ENCODE measurements at regions not wholly inside any gene's neighbourhood (a gene's known extent, or its start where the extent isn't known, plus 50 kb on each side); places are given as distances from the start of the nearest gene placed in this dataset.

DNA sequence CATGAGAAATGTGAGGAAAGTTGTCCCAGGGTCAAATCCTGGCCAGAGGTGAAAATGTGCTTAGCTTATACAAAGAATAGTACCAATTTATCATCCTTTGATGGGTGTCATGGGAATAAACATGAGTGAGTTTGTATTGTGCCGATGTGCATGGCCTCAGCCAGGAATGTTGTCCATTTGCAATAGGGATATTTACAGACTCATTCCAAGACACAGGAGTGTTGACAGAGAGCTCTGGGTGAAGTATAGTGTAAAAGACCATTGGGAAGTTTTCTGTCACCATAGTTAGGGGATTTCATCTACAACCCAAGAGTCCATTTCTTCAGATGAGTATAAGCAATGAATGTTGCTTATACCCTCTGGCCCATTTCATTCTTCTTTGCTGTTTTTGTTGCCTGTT lies 160.1 kb downstream of the DMAC1 start:
- no peaks in the 10 kb centered on the region for H3K79me2 ChIP-seq (ENCODE audit: control insufficient read depth, insufficient read depth, low read length)
- H3K36me3 ChIP-seq (ENCODE audit: control insufficient read depth in 2 of 2, extremely low read depth in 1 of 2, insufficient read depth in 2 of 2, low read length in 2 of 2), result no peaks in the 10 kb centered on the region
- H4K20me1 ChIP-seq (ENCODE audit: control insufficient read depth, extremely low read depth, insufficient read depth, low read length), result no peaks in the 10 kb centered on the region
- dilution Hi-C loops (cut with MboI; ENCODE audit: extremely low pct_ligation_motif_present, low sequenced_read_pairs), result no loop called here
- no peak overlapping the region for H3K4me2 ChIP-seq (ENCODE audit: control insufficient read depth, extremely low read depth, insufficient read depth, low read depth, low read length)
- FAIRE-seq (no peak), DNase-seq (ENCODE audit: low read depth, low spot score) (no peak)
- H3K4me1 ChIP-seq (ENCODE audit: control insufficient read depth, extremely low read depth, insufficient read depth, low read length), result no peaks in the 10 kb centered on the region
- H3K9me1 ChIP-seq (ENCODE audit: control insufficient read depth, extremely low read depth, insufficient read depth, low read length), result no peaks in the 10 kb centered on the region
- no peaks in the 10 kb centered on the region for H3K27me3 ChIP-seq (ENCODE audit: control insufficient read depth, extremely low read depth, insufficient read depth, low read length)
- no peak for TF ChIP-seq EZH2 (IDR thresholded peaks at IDR 0.05; ENCODE audit: low read length)
- TF ChIP-seq, protein P1, sequence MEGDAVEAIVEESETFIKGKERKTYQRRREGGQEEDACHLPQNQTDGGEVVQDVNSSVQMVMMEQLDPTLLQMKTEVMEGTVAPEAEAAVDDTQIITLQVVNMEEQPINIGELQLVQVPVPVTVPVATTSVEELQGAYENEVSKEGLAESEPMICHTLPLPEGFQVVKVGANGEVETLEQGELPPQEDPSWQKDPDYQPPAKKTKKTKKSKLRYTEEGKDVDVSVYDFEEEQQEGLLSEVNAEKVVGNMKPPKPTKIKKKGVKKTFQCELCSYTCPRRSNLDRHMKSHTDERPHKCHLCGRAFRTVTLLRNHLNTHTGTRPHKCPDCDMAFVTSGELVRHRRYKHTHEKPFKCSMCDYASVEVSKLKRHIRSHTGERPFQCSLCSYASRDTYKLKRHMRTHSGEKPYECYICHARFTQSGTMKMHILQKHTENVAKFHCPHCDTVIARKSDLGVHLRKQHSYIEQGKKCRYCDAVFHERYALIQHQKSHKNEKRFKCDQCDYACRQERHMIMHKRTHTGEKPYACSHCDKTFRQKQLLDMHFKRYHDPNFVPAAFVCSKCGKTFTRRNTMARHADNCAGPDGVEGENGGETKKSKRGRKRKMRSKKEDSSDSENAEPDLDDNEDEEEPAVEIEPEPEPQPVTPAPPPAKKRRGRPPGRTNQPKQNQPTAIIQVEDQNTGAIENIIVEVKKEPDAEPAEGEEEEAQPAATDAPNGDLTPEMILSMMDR (optimal IDR thresholded peaks at IDR 0.05 in 1 of 3, IDR thresholded peaks at IDR 0.05 in 1 of 3, conservative IDR thresholded peaks at IDR 0.05 in 1 of 3; ENCODE audit: extremely low read depth in 1 of 3, insufficient read depth in 2 of 3, low read length in 3 of 3), result no peak
- H3K27ac ChIP-seq (ENCODE audit: control insufficient read depth, insufficient read depth, low read length), result no peak overlapping the region
- no peak overlapping the region for H3K4me3 ChIP-seq (ENCODE audit: control insufficient read depth in 2 of 3, extremely low read depth in 1 of 3, insufficient read depth in 2 of 3, low read depth in 1 of 3, low read length in 3 of 3)
- no peak overlapping the region for H2AFZ ChIP-seq (ENCODE audit: control insufficient read depth, low read length)
- H3K9ac ChIP-seq (ENCODE audit: control insufficient read depth, extremely low read depth, insufficient read depth, low read length), result no peak overlapping the region
- no peaks in the 10 kb centered on the region for H3K9me3 ChIP-seq (ENCODE audit: control insufficient read depth, low read depth, low read length)

DNA sequence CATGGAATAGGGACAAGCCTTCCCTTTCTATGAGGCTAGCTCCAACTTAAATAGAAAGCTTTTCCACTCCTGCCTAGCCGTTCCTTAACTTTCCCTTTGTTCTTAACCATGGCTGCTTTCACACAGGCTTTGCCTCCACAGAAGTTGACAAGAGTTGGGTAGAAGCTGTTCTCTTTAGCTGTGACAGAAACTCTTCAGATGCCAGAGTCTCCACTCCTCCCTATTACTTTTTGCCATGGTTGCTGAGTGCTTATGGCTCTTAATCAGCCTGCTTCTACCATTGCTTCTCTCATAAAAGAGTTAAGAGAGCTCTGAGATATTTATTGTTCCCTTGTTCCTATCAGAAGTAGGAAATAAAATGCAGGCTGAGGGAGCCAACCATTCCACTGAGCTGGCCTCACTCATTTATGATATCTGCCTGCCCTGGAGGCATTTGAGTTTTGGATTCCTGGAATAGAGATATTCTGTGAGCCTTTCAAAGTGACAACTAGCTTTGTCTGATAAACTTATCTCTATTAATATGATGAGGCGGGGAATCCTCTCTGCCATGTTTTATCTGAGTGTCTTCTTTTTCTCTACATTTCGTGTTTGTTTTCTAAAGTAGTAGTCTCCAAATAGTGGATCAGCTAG lies 162.6 kb downstream of the DMAC1 start:
- no peaks in the 10 kb centered on the region for H3K9me1 ChIP-seq (ENCODE audit: control insufficient read depth, extremely low read depth, insufficient read depth, low read length)
- no peak overlapping the region for H3K4me2 ChIP-seq (ENCODE audit: control insufficient read depth, extremely low read depth, insufficient read depth, low read depth, low read length)
- H3K4me1 ChIP-seq (ENCODE audit: control insufficient read depth, extremely low read depth, insufficient read depth, low read length), result no peaks in the 10 kb centered on the region
- DNase-seq (ENCODE audit: low read depth, low spot score), result no peak
- no peak overlapping the region for H3K27ac ChIP-seq (ENCODE audit: control insufficient read depth, insufficient read depth, low read length)
- no peaks in the 10 kb centered on the region for H4K20me1 ChIP-seq (ENCODE audit: control insufficient read depth, extremely low read depth, insufficient read depth, low read length)
- TF ChIP-seq, protein P1 (optimal IDR thresholded peaks at IDR 0.05 in 1 of 3, IDR thresholded peaks at IDR 0.05 in 1 of 3, conservative IDR thresholded peaks at IDR 0.05 in 1 of 3; ENCODE audit: extremely low read depth in 1 of 3, insufficient read depth in 2 of 3, low read length in 3 of 3), result no peak
- no peak for TF ChIP-seq EZH2 (IDR thresholded peaks at IDR 0.05; ENCODE audit: low read length)
- no peak overlapping the region for H3K9ac ChIP-seq (ENCODE audit: control insufficient read depth, extremely low read depth, insufficient read depth, low read length)
- H3K79me2 ChIP-seq (ENCODE audit: control insufficient read depth, insufficient read depth, low read length), result no peaks in the 10 kb centered on the region
- no peak overlapping the region for H3K4me3 ChIP-seq (ENCODE audit: control insufficient read depth in 2 of 3, extremely low read depth in 1 of 3, insufficient read depth in 2 of 3, low read depth in 1 of 3, low read length in 3 of 3)
- H3K36me3 ChIP-seq (ENCODE audit: control insufficient read depth in 2 of 2, extremely low read depth in 1 of 2, insufficient read depth in 2 of 2, low read length in 2 of 2), result no peaks in the 10 kb centered on the region
- dilution Hi-C loops (cut with MboI; ENCODE audit: extremely low pct_ligation_motif_present, low sequenced_read_pairs), result no loop called here
- FAIRE-seq, result no peak
- no peaks in the 10 kb centered on the region for H3K9me3 ChIP-seq (ENCODE audit: control insufficient read depth, low read depth, low read length)
- H2AFZ ChIP-seq (ENCODE audit: control insufficient read depth, low read length), result no peak overlapping the region
- no peaks in the 10 kb centered on the region for H3K27me3 ChIP-seq (ENCODE audit: control insufficient read depth, extremely low read depth, insufficient read depth, low read length)

Measured in keratinocyte (primary cell).